ENCODE measurements at regions not wholly inside any gene's neighbourhood (a gene's known extent, or its start where the extent isn't known, plus 50 kb on each side); places are given as distances from the start of the nearest gene placed in this dataset.

GRCh38 chr12:97259098-97259497 lies 203.5 kb upstream of the RMST start:
- TF ChIP-seq CTCF (IDR thresholded peaks at IDR 0.05; ENCODE audit: poor library complexity, severe bottlenecking), result no peak
- TF ChIP-seq EZH2 (IDR thresholded peaks at IDR 0.05; ENCODE audit: borderline replicate concordance, insufficient read depth, low read length, poor library complexity, severe bottlenecking), result no peak
- no peak for TF ChIP-seq TAF1 (IDR thresholded peaks at IDR 0.05; ENCODE audit: low read depth)
- no peak for TF ChIP-seq POLR2AphosphoS5 (IDR thresholded peaks at IDR 0.05)
- no peak for TF ChIP-seq RAD21 (conservative IDR thresholded peaks at IDR 0.05)
- no peak for TF ChIP-seq REST (IDR thresholded peaks at IDR 0.05; ENCODE audit: borderline replicate concordance)
- no peak for TF ChIP-seq SMC3 (conservative IDR thresholded peaks at IDR 0.05; ENCODE audit: poor library complexity)

All from neural cell (in vitro differentiated cells).